Retinal pigment epithelial cell (primary cell): ENCODE measurements at regions not wholly inside any gene's neighbourhood (a gene's known extent, or its start where the extent isn't known, plus 50 kb on each side); places are given as distances from the start of the nearest gene placed in this dataset.

ENCODE experiments used
- DNase-seq: peaks from one replicate; pipeline ENCODE4 v3.0.0-alpha.2; 2010; ENCODE audit warnings: low read depth
- H3K4me3 ChIP-seq: 2 replicates; pipeline ENCODE4 v1.5.1; 2011; ENCODE audit warnings: mild to moderate bottlenecking, low read length, control low read depth, moderate library complexity
- TF ChIP-seq, protein P1 (sequence below): conservative IDR thresholded peaks from 2 replicates; pipeline ENCODE4 v1.5.1; 2011; ENCODE audit warnings: low read depth, low read length, control low read depth, inconsistent platforms

DNA sequence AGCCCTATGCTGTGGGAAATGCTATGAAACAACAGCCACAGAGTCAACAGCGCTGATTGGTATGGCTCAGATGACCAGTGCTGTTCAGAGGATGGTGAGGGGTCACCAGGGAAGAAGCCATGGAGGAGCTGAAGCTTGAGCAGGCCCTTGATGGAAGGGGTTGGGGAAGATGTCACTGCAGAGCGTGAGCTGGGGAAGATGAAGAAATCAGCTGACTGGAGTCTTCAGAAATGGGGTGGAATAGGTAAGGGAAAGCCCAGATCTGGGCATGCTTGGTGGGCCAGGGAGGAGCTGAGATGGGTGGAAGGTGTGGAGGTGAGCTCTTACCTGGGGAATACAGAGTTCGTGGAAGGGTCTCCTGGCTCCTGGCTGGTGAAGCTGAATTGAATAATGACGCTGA lies 105.4 kb upstream of the PLET1 start:
- no peak for DNase-seq
- TF ChIP-seq, protein P1, sequence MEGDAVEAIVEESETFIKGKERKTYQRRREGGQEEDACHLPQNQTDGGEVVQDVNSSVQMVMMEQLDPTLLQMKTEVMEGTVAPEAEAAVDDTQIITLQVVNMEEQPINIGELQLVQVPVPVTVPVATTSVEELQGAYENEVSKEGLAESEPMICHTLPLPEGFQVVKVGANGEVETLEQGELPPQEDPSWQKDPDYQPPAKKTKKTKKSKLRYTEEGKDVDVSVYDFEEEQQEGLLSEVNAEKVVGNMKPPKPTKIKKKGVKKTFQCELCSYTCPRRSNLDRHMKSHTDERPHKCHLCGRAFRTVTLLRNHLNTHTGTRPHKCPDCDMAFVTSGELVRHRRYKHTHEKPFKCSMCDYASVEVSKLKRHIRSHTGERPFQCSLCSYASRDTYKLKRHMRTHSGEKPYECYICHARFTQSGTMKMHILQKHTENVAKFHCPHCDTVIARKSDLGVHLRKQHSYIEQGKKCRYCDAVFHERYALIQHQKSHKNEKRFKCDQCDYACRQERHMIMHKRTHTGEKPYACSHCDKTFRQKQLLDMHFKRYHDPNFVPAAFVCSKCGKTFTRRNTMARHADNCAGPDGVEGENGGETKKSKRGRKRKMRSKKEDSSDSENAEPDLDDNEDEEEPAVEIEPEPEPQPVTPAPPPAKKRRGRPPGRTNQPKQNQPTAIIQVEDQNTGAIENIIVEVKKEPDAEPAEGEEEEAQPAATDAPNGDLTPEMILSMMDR, result no peak
- H3K4me3 ChIP-seq, result no peak overlapping the region

DNA sequence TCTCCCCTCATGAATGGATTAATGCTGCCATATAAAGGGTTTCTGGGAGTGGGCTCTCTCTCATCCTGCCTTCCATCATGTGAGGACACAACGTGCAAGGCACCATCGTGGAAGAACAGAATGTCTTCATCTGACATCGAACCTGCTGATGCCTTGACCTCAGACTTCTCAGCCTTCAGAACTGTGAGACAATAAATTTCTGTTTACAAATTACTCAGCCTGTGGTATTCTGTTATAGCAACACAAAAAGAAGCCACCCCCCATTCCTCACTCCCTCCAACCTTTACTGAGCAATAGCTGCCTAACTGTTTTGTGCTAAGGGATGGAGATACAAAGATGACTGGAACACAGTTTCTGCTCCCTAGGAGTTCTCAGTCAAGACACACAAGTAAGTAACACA lies 106.1 kb upstream of the PLET1 start:
- no peak for DNase-seq
- TF ChIP-seq, protein P1, result no peak
- H3K4me3 ChIP-seq, result no peak overlapping the region

DNA sequence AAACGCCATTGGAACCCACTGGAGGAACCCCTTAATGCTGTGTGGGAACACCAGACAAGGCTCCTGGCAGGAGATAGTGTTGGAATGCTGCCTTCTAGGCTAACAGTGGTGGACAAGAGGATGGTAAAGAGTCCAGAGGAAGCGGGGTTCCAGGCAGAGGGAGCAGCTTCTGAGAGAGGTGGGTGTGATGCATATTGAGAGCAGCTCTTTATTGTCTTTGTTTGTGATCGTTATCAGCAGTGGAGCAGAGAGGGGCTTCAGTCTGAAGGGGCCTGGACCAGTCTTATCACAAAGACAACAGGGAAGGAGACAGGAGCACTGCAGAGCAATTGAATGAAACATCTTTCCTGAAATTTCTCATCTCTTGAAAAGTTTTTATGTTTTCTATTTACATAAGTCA lies 106.8 kb upstream of the PLET1 start:
- no peak for DNase-seq
- H3K4me3 ChIP-seq, result no peak overlapping the region
- TF ChIP-seq, protein P1, result no peak

DNA sequence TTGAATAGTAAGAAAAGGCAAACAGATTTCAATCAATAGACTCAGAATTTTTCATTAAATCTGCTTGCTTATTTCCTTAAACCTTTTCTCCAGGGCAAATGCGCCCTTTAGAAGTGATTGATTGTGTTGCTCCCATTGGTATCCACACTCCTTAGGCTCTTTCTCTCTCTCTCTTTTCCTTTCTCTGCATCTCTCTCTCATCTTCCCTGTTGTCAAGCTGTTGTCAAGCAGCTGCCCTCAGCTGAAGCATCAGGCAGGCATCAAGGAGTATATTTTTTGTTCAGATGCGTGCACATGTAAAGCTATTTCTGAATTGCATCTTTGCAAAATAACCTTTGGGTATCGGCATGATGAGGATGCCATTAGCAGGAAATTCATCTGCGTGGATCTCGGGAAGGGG lies 107.2 kb upstream of the PLET1 start:
- DNase-seq, result no peak
- no peak overlapping the region for H3K4me3 ChIP-seq
- TF ChIP-seq, protein P1, result no peak

DNA sequence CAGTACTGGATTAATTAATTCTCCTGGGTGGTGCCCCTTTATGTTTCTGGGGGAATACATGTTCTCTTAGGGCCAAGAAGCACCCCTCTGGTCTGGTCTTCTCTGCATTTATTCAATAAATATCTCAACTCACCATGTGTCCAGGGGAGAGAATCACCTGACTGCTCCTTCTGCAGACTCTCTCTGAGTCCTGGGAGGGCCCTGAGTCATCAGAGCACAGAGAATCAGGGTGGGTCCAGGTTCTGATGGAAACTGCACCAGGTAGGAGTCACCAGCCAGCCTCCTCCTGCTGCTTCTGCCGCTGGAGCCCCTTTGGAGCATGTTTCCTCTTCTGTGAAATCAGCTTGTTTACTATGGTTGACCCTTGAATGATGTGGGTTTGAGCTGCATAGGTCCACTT lies 107.7 kb upstream of the PLET1 start:
- no peak overlapping the region for H3K4me3 ChIP-seq
- no peak for DNase-seq
- TF ChIP-seq, protein P1, result no peak

DNA sequence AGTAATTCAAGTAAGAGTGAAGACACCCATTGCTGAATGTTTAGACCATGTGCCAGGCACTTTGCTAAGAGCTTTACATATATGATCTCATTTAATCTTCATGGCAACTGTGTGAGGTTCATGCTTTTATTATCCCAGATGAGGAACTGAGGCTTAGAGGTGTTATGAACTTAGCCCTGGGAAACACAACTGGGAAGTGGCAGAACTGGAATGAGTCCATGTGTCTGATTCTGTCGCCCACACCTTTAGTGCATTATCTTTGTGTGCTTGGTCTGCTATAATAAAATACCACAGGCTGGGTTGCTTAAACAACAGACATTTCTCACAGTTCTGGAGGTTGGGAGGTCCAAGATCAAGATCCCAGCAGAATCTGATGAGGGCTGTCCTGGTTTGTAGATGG lies 108.7 kb upstream of the PLET1 start:
- TF ChIP-seq, protein P1, result no peak
- no peak for DNase-seq
- no peak overlapping the region for H3K4me3 ChIP-seq

DNA sequence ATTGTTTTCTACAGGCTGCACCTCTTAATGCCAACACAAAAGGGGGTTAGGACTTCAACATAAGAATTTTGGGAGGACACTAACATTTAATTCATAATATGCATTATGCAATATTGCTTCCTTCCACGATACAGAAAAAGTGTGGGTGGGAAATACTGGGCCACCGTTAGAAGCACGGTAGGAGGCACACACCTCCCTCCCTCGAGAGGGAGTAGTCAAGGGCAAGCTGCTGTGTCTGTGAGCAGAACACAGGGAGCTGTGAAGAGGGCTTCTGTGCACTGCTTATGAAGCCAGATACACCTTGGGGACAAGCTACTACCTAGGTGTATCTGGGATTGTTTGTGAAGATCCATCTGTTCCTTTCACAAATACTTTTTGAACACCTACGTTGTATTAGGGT lies 109.3 kb upstream of the PLET1 start:
- TF ChIP-seq, protein P1, result no peak
- no peak for DNase-seq

More for the DNA sequence above, 109.3 kb upstream of the PLET1 start:
- H3K4me3 ChIP-seq, result no peak overlapping the region
